ENCODE measurements at regions not wholly inside any gene's neighbourhood (a gene's known extent, or its start where the extent isn't known, plus 50 kb on each side); places are given as distances from the start of the nearest gene placed in this dataset.

GRCh38 chr1:226816576-226816975 lies 53.8 kb upstream of the PSEN2 start:
- DNase-seq: no peak

- peak; percentile 75 for DNase-seq
Observed at GRCh38 chr1:226814751-226815537, 55.5 kb upstream of the PSEN2 start.

DNA sequence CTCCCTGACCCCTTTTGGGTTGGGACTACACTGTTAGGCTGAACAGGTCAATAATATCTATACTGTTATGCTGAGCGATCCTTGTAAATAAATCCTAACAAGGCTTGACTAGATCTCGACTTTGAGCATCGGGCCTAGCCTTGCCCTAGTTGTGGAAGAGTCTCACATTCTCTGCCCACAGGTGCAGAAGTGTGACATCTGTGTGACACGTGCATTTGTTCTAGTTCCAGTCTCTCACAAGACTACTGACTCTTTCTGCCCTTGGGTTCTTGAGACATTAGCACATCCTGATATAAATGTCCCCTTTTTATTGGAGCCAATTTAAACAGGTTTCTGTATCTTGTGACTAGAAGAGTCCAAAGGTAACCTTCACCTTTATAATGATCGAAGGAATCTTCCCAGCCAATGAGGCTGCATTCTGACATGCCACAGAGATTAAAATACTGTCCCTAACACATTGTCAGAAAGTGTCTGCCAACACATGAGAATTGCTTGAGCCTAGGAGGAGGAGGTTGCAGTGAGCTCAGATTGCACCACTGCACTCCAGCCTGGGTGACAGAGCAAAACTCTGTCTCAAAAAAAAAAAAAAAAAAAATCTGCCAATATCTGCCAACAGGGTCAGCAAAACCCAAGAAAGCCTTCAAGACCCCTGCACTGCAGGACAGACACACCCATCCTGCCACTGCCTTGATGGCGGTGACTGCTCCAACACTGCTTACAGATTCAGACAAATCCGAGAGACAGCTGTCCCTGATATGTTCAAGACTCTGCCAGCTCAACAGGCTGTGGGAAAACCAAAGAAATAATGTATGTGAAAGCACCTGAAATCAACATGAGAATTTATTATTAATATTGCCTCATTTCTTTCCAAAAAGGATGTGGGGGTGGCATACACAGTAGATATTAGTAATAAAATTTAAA lies 56.5 kb upstream of the PSEN2 start:
- DNase-seq: no peak

DNA sequence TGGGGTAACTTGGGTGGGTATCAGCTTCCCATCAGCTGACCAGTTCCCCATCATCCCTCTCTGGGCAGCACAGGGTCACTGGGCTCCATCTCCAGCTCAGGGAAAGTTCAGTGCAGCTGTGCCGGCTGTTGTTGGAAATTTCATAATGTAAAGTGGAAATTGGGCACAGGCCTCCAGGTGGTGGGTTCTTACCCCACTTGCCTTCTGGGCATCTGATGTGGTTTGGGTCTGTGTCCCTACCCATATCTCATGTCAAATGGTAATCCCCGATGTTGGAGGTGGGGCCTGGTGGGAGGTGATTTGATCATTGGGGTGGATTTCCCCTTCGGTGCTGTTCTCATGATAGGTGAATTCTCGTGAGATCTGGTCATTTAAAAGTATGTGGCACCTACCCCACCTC lies 59.7 kb upstream of the PSEN2 start:
- DNase-seq: no peak

- no peak for DNase-seq
Observed at GRCh38 chr1:226809785-226810571, 60.4 kb upstream of the PSEN2 start.

DNA sequence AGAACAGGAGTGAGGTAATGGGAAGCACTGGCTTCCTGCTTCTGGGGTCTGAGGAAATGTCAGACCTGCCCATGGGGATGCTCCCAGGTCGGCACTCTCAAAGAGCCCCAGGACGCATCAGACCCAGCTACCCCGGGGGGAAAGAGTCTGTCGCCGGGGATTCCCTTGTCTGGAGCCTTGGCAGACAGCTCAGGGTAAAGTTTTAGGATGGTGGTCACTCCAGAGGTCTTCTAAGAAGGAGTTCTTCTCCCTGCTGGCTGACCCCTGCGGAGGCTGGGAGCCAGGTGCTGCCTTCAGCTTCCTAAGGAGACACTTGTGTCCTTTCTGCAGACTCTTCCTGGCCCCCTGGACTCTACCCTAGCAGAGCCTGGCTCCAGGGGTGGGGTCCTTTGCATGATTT lies 61.9 kb upstream of the PSEN2 start:
- DNase-seq: no peak

GRCh38 chr1:226806988-226807387 lies 63.4 kb upstream of the PSEN2 start:
- DNase-seq: no peak

DNA sequence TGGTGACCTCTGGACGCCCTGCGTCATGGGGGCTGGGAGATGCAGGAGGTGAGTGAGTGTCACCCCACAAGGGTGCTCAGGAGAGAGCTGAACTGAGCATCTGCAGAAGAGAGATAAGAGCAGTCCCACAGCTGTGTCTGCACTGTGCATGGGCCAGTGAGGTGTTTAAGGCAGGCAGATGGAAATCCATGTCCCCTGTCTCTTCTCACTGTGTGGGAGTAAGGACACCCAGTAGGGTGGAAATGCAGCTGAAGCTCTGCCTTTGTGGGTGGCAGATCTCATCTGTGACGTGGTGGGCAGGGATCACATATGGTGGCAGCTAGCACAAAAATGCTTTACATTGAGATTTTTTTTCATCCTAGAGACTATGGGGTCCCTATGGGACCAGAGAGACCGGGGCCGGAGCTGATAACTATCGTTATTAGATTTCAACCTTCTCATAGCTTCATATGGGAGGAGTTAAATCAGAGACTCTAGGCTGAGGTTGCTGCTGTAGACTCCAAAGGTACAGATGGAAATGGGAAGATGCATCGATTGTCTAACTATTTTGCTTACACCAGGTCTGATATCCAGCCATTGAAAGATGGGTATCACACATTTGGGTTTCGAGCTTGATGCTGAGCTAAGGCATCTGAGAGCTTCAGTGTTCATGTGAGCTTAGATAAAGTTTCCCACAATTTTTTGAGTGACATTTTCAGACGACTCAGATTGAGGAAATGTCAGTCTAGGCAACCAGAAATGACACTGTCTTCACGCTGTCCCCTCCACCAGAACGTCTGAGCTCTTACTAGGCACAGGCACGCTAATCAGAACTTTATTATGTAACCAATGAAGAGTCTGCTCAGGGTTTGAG lies 65.3 kb upstream of the PSEN2 start:
- DNase-seq: no peak

DNA sequence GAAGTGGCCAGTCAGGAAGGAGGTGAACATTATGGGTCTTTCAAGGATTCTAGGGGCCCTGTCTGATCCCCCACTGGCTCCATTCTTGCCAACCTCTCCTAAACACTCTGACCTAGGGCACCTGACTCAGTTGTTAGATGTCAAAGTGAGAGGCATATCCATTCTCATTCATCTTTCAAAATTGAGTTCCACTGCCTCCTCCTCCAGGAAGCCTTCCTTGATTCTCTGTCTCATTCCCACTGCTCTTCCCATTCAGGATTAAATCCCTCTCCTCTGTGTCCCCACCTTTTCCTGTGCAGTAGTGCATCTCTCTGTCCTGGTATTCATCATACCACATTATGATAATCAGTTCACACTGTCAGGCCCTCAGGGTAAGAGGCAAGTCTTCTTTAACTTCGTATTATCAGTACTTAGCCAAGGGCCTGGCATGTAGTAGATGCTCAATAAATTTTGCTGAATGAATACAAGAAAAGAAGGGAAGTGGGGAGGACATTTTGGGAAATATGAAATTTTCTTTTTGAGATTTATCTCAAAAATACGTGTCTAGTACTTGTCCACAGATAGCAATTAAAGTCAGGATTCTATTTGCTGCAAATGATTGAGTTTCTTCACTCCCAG lies 61.8 kb upstream of the ITPKB start:
- no peak for DNase-seq

DNA sequence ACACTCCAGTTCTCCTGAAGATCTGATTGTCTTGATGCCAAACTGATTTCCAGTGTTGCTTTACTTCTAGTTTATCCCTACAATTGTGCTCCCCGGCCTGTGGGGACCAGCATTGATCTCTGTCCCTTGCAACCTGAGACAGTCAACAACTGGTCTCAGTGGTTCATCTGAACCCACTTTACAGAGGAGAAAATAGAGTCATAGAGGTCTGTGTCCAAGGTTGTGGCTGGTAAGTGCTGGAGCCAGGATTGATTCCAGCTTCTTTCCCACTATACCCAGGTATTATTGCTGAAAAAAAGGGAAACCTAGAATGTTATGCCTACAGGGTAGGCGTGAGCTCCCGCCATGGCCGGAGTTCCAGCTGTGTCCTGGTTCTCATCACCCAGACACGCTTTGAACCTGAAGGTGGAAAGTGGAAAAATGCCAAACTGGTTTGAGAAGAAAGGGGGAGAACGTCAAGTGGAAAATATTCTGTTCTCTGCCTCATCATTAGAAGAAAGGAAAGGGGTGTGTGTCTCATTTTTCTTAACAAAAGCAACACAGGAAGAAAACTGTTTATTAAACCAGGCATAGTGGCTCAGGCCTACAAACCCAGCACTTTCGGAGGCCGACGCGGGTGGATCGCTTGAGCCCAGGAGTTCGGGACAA lies 60.7 kb upstream of the ITPKB start:
- DNase-seq: no peak

- DNase-seq: no peak
Observed at GRCh38 chr1:226798427-226799411, 59.6 kb upstream of the ITPKB start.

- no peak for DNase-seq
Observed at GRCh38 chr1:226797151-226797550, 58.1 kb upstream of the ITPKB start.

GRCh38 chr1:226793620-226794276 lies 54.7 kb upstream of the ITPKB start:
- no peak for DNase-seq

- no peak for DNase-seq
Observed at GRCh38 chr1:226792368-226792767, 53.3 kb upstream of the ITPKB start.

DNA sequence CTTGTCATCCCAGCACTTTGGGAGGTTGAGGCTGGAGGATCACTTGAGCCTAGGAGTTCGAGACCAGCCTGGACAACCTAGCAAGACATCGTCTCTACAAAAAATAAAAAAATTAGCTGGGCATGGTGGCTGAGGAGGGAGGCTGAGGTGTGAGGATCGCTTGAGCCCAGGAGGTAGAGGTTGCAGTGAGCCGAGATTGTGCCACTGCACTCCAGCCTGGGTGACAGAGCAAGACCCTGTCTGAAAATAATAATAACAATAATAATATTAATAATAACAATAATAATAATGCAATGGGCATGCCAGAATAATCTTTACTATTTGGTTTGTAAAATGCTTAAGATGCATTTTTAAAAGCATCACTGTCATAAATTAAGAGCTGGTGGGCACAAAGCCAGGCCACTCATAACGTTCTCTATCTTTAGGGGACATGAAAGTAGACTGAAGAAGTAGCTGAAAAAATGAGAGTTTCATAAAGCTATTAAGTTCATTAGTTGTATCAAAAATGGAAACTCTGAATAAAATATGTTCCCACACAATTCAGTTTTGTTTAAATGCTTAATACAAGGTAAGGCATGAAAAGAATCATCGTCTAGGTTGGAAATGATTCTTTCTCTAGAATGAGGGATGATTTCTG lies 51.6 kb upstream of the ITPKB start:
- DNase-seq: no peak

- DNase-seq: no peak
Observed at GRCh38 chr1:226788965-226789364, 49.9 kb upstream of the ITPKB start.
